GM12874 (cell line): ENCODE measurements at regions not wholly inside any gene's neighbourhood (a gene's known extent, or its start where the extent isn't known, plus 50 kb on each side); places are given as distances from the start of the nearest gene placed in this dataset.

Experiments
- CTCF ChIP-seq: IDR thresholded peaks from 2 replicates; pipeline ENCODE4 v1.5.1; 2011; ENCODE audit warnings: low read depth, mild to moderate bottlenecking, control low read depth, low read length, moderate library complexity; ENCODE audit not compliant: insufficient read depth

DNA sequence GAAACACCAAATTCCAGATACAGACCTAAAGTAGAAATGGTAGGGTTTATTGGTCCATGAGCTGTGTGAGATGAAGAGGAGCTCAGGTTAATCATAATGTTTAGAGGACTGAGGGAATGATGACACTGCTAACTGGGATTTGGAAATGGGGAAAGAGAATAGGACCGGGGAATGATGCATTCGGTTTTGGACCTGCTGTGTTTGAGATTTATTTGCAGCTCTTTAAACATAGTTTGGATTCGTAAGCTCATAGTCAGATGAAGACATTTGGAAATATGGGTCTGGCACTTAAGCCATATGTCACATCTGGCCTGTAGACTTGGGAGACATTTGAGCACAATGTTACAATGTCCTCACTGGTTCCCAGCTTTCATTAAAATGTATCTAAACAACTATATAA lies 127.9 kb upstream of the DUSP10 start:
- no peak for TF ChIP-seq CTCF

DNA sequence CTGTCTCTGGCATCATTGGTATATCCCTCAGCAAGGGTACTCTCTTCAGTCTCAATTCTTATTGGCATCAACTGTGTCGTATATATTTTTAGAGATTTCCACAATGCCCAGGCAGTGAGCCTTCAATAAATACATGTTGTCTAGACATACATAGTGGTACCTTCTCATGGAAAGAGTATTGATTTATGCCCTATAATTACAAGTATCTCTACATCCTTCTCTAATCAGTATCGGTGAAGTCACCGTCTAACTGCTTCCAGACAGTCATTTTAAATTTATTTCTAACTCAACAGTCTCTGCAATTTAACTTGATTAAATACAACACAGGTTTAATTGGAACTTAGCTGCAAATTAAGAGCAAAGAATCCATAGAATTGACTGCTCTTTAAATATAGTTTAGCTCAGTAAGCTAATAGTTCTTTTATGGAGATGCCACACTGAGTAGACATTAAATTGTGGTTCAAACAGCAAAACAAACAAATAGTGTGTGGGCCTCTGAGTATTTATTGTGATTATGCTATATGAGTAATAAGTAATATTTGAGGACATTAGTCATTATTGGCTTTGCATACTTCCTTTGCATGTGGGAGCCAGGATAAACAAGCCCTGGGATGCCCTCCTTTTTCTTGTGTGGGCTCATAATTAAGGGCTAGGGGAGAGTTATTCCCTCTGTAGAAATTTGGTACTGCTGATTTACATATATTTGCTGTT lies 126.9 kb upstream of the DUSP10 start:
- TF ChIP-seq CTCF = no peak

- TF ChIP-seq CTCF = no peak
Observed at GRCh38 chr1:221867003-221867402, 125.1 kb upstream of the DUSP10 start.

DNA sequence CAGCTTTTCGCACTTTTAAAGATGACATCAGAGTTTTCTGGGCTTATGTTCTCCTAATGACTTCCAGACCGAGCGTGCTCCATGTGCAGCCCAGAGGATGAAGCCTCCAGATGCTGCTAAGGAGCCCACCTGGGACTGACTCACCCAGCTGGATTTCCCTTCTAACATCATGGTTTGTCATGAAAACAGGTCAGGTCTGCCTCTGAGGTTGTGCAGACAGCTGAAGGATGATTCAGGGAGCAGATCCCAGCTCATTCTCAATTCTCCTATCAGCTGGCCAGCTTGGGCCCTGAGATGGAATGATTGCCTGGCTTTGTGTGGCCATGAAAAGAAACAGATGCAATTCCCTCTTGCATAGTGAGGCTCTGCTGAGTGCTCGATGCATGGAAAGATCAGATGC lies 123.9 kb upstream of the DUSP10 start:
- TF ChIP-seq CTCF = no peak

- TF ChIP-seq CTCF = no peak
Observed at GRCh38 chr1:221863635-221864034, 121.7 kb upstream of the DUSP10 start.

- TF ChIP-seq CTCF = no peak
Observed at GRCh38 chr1:221862971-221863370, 121.1 kb upstream of the DUSP10 start.

GRCh38 chr1:221858818-221859611 lies 117.1 kb upstream of the DUSP10 start:
- no peak for TF ChIP-seq CTCF
